GM23338 (cell line): ENCODE measurements at regions not wholly inside any gene's neighbourhood (a gene's known extent, or its start where the extent isn't known, plus 50 kb on each side); places are given as distances from the start of the nearest gene placed in this dataset.

Experiments used
- ATAC-seq: fragments of 200-7000 bp; cut with Tn5 transposase; 3 replicates; pipeline ENCODE4 v1.9.1; 2020
- DNase-seq: peaks from one replicate; pipeline ENCODE4 v3.0.0-alpha.2; 2015; ENCODE audit warnings: low spot score
- H2AFZ ChIP-seq: fragments of 200-600 bp; sonication (generic); 2 replicates; pipeline ENCODE4 v1.8.0; 2016; ENCODE audit warnings: antibody characterized with exemption, mild to moderate bottlenecking, moderate library complexity
- H3F3A ChIP-seq: fragments of 200-600 bp; sonication (generic); replicated peaks from 2 replicates; pipeline ENCODE4 v1.8.0; 2017; ENCODE audit warnings: antibody characterized with exemption, mixed run types, low read depth
- H3K27ac ChIP-seq: fragments of 200-600 bp; sonication (generic); 2 replicates; pipeline ENCODE4 v1.6.1; 2016; ENCODE audit warnings: low read depth
- H3K27me3 ChIP-seq: fragments of 200-600 bp; sonication (generic); 2 replicates; pipeline ENCODE4 v1.8.0; 2016; ENCODE audit warnings: mild to moderate bottlenecking, mixed run types, moderate library complexity; ENCODE audit not compliant: insufficient read depth
- H3K36me3 ChIP-seq: fragments of 200-600 bp; sonication (generic); 2 replicates; pipeline ENCODE4 v1.8.0; 2016; ENCODE audit warnings: mild to moderate bottlenecking; ENCODE audit not compliant: insufficient read depth
- H3K4me1 ChIP-seq: fragments of 200-600 bp; sonication (generic); 2 replicates; pipeline ENCODE4 v1.8.0; 2016; ENCODE audit warnings: mild to moderate bottlenecking, moderate library complexity; ENCODE audit not compliant: insufficient read depth
- H3K4me2 ChIP-seq: fragments of 200-600 bp; sonication (generic); 2 replicates; pipeline ENCODE4 v1.7.1; 2017; ENCODE audit warnings: mixed run types
- H3K4me3 ChIP-seq: fragments of 200-600 bp; sonication (generic); 2 replicates; pipeline ENCODE4 v1.6.1; 2016; ENCODE audit warnings: mixed run types
- H3K79me2 ChIP-seq: fragments of 200-600 bp; sonication (generic); replicated peaks from 2 replicates; pipeline ENCODE4 v1.8.0; 2017; ENCODE audit warnings: mild to moderate bottlenecking; ENCODE audit not compliant: insufficient read depth
- H3K9me2 ChIP-seq: fragments of 200-600 bp; sonication (generic); 2 replicates; pipeline ENCODE4 v1.8.0; 2017; ENCODE audit not compliant: insufficient read depth
- H4K20me1 ChIP-seq: fragments of 200-600 bp; sonication (generic); replicated peaks from 2 replicates; pipeline ENCODE4 v1.8.0; 2017; ENCODE audit warnings: mild to moderate bottlenecking; ENCODE audit not compliant: insufficient read depth
- H3K27ac Mint-ChIP-seq: 2 replicates; pipeline ENCODE4 v1.8.0; 2020; ENCODE audit warnings: inconsistent platforms, mild to moderate bottlenecking, moderate library complexity, mixed read lengths
- H3K27me3 Mint-ChIP-seq: 3 replicates; pipeline ENCODE4 v1.8.0; 2022; ENCODE audit warnings: low read depth, mild to moderate bottlenecking, moderate library complexity, mixed read lengths, inconsistent platforms; ENCODE audit not compliant: insufficient read depth, poor library complexity
- H3K36me3 Mint-ChIP-seq: 3 replicates; pipeline ENCODE4 v1.8.0; 2021; ENCODE audit warnings: low read depth, mild to moderate bottlenecking, inconsistent platforms, moderate library complexity, mixed read lengths
- H3K4me1 Mint-ChIP-seq: 3 replicates; pipeline ENCODE4 v1.8.0; 2020; ENCODE audit warnings: mild to moderate bottlenecking, inconsistent platforms, mixed read lengths
- H3K4me3 Mint-ChIP-seq: 3 replicates; pipeline ENCODE4 v1.8.0; 2021; ENCODE audit warnings: moderate library complexity, mild to moderate bottlenecking, inconsistent platforms, mixed read lengths
- H3K9me3 Mint-ChIP-seq: 3 replicates; pipeline ENCODE4 v1.8.0; 2020; ENCODE audit warnings: moderate library complexity, mild to moderate bottlenecking, inconsistent platforms, mixed read lengths
- CREB1 ChIP-seq: fragments of 250-450 bp; sonication (Bioruptor Pico); IDR thresholded peaks from 2 replicates; pipeline ENCODE4 v1.5.0; 2020; ENCODE audit warnings: low read depth, mild to moderate bottlenecking, moderate library complexity
- CTCF ChIP-seq, 2 experiments: fragments of 200-600 bp in 1 of 2; sonication (generic) in 1 of 2; conservative IDR thresholded peaks; 2 replicates each; pipeline versions ENCODE4 v1.5.1 to v1.6.1; 2016 to 2017; ENCODE audit warnings: antibody characterized with exemption in 2 of 2, low read depth in 2 of 2, mild to moderate bottlenecking in 2 of 2, moderate library complexity in 1 of 2
- ETS1 ChIP-seq: IDR thresholded peaks from 2 replicates; pipeline ENCODE4 v1.6.1; 2016; ENCODE audit warnings: antibody characterized with exemption
- JUNB ChIP-seq: IDR thresholded peaks from one replicate; pipeline ENCODE4 v1.6.1; 2016; ENCODE audit warnings: antibody characterized with exemption; ENCODE audit not compliant: unreplicated experiment
- NANOG ChIP-seq: IDR thresholded peaks from 2 replicates; pipeline ENCODE4 v1.6.1; 2016; ENCODE audit warnings: antibody characterized with exemption, borderline replicate concordance
- POLR2AphosphoS5 ChIP-seq: IDR thresholded peaks from 2 replicates; pipeline ENCODE4 v1.6.1; 2016; ENCODE audit warnings: antibody characterized with exemption, low read depth
- STAT1 ChIP-seq: IDR thresholded peaks from one replicate; pipeline ENCODE4 v1.6.1; 2016; ENCODE audit warnings: antibody characterized with exemption; ENCODE audit not compliant: unreplicated experiment
- ZNF114 ChIP-seq: fragments of 250-450 bp; sonication (Bioruptor Pico); IDR thresholded peaks from 2 replicates; pipeline ENCODE4 v1.5.0; 2020; ENCODE audit warnings: mild to moderate bottlenecking, moderate library complexity
- ZNF331 ChIP-seq: fragments of 250-450 bp; sonication (Bioruptor Pico); IDR thresholded peaks from 2 replicates; pipeline ENCODE4 v1.5.0; 2020; ENCODE audit warnings: low read depth, mild to moderate bottlenecking, moderate library complexity
- ZNF462 ChIP-seq: fragments of 250-450 bp; sonication (Bioruptor Pico); IDR thresholded peaks from 2 replicates; pipeline ENCODE4 v1.5.0; 2020; ENCODE audit warnings: mild to moderate bottlenecking, moderate library complexity

- TF ChIP-seq ZNF462 (CRISPR knock-in tag) (no peak), CREB1 (CRISPR knock-in tag) (no peak), POLR2AphosphoS5 (no peak), CTCF (conservative IDR thresholded peaks at IDR 0.05; ENCODE audit: low read depth in 2 of 2) (no peak), STAT1 (no peak)
Observed at GRCh38 chr3:124605781-124606579, 124.3 kb upstream of the UMPS start (continued).

GRCh38 chr3:124607163-124607562 lies 123.1 kb upstream of the UMPS start:
- H3K27me3 ChIP-seq = no peaks in the 10 kb centered on the region
- no peaks in the 10 kb centered on the region for H3K79me2 ChIP-seq
- Mint-ChIP-seq H3K36me3 (no peaks in the 10 kb centered on the region), H3K4me1 (peaks cover 4% of the 10 kb centered on the region; the same call in 1 of the 3 replicates), H3K27me3 (peaks cover 2% of the 10 kb centered on the region), H3K27ac (no peak overlapping the region), H3K9me3 (no peaks in the 10 kb centered on the region), H3K4me3 (no peak overlapping the region)
- H3K27ac ChIP-seq = no peak overlapping the region
- no peak for TF ChIP-seq JUNB
- TF ChIP-seq NANOG = no peak
- TF ChIP-seq ZNF114 = no peak
- no peak for TF ChIP-seq ETS1
- TF ChIP-seq ZNF331 (CRISPR knock-in tag) = no peak
- TF ChIP-seq CREB1 (CRISPR knock-in tag) = no peak
- ATAC-seq (no peak), DNase-seq (no peak)
- H3K4me1 ChIP-seq = no peaks in the 10 kb centered on the region
- H3K4me2 ChIP-seq = no peak overlapping the region
- H3K36me3 ChIP-seq = no peaks in the 10 kb centered on the region
- no peaks in the 10 kb centered on the region for H3F3A ChIP-seq
- no peak overlapping the region for H3K4me3 ChIP-seq
- H2AFZ ChIP-seq = no peak overlapping the region
- no peaks in the 10 kb centered on the region for H4K20me1 ChIP-seq
- H3K9me2 ChIP-seq = no peaks in the 10 kb centered on the region
